SKM-1 treated with dmso at 0.1 percent for 144 hours (cell line): ENCODE measurements at regions not wholly inside any gene's neighbourhood (a gene's known extent, or its start where the extent isn't known, plus 50 kb on each side); places are given as distances from the start of the nearest gene placed in this dataset.

ENCODE experiments used
- DNase-seq: peaks from one replicate; lab custom pipeline; 2025; ENCODE audit not compliant: unreplicated experiment; lab: John Stamatoyannopoulos, UW

GRCh38 chr13:39279077-39279476, 240.8 kb downstream of the NHLRC3 start:
- DNase-seq, result no peak

- DNase-seq, result no peak
Measured at GRCh38 chr13:39281539-39282150, 243.4 kb downstream of the NHLRC3 start.

- no peak for DNase-seq
Measured at GRCh38 chr13:39282400-39282972, 244.2 kb downstream of the NHLRC3 start.

GRCh38 chr13:39283072-39283471, 244.8 kb downstream of the NHLRC3 start:
- DNase-seq, result no peak

- no peak for DNase-seq
Measured at GRCh38 chr13:39284801-39285388, 246.6 kb downstream of the NHLRC3 start.
